GM18505 (cell line): ENCODE measurements at regions not wholly inside any gene's neighbourhood (a gene's known extent, or its start where the extent isn't known, plus 50 kb on each side); places are given as distances from the start of the nearest gene placed in this dataset.

Experiments
- ATAC-seq: cut with Tn5 transposase; IDR thresholded peaks from one replicate; pipeline ENCODE4 v1.9.1; 2021; ENCODE audit not compliant: unreplicated experiment
- POLR2A ChIP-seq: IDR thresholded peaks from 4 replicates; pipeline ENCODE4 v1.6.1; 2011; ENCODE audit warnings: borderline replicate concordance; ENCODE audit not compliant: insufficient read depth, insufficient read length; ENCODE audit errors: extremely low read depth

DNA sequence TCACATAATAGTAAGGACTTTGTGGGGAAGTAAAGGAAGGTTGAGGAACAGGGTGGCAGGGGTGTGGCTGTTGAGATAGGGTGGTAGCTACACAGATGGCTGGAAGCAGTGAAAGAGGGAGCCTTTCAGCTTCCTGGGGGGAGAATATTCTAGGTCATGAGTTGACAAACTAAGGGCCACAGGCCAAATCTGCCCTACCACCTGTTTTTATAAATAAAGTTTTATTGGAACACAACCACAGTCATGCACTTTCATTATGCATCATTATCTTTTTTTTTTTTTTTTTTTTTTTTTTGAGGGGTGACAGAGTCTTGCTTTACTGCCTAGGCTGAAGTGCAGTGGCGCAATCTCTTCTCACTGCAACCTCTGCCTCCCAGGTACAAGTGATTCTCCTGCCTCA lies 243.1 kb downstream of the NFATC2 start:
- no peak for TF ChIP-seq POLR2A
- no peak for ATAC-seq

- no peak for TF ChIP-seq POLR2A
- no peak for ATAC-seq
Observed at GRCh38 chr20:51298141-51298749, 244.3 kb downstream of the NFATC2 start.

DNA sequence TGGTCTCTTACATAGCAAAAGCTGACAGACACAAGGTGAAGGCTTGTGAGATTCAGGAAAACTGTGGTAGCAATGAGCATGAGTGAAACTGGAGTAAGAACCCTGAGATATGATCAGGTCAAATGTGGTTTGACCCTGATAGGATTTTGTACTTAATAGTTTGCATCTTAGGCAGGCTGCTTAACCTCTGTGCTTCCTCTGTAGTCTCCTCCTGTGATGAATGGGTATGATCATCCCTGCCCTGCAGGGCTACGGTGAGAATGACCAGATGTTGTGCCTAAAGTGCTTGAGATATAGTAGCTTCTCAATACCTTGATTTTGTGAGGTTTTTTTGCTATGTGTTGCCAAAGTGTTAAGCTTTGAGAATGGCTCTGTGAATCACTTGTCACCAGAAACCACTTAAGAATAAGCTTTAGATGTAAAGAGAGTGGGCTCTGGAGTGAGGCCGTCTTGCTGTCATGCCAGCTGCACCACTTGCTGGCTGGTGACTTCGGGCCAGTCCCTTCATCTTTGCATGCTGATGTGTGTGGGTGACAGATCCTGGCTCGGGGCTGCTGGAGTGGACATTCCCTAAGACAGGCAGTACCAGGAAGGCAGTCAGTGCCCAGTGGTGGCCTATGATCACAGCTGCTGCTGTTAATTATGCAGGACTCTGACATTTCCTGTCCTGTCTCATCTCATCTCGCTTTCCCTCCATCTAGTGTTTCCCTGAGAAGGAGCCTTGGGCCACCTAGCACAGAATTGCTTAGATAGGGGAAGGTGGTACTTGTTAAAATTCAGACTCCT lies 254.7 kb downstream of the NFATC2 start:
- TF ChIP-seq POLR2A, result no peak
- no peak for ATAC-seq

DNA sequence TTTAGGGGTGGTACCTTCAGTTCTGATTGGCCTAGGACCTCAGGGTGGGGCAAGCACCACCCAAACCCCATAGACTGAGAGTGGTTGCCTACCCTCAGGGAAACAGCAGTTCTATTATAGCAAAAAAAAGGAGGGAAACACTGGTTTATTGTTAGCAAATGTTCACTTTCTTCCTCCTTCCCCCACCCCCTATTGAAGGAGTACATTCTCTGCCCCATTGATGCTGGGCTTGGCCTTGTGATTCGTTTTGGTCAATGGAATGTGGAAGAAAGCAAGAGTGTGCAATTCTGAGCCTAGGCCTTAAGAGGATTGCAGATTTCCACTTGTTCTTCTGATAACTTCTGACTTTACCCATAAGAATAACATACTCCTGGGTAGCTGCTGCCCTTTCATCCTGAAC lies 255.8 kb downstream of the NFATC2 start:
- TF ChIP-seq POLR2A, result no peak
- ATAC-seq, result no peak

GRCh38 chr20:51285684-51286083 lies 256.8 kb downstream of the NFATC2 start:
- no peak for ATAC-seq
- no peak for TF ChIP-seq POLR2A

DNA sequence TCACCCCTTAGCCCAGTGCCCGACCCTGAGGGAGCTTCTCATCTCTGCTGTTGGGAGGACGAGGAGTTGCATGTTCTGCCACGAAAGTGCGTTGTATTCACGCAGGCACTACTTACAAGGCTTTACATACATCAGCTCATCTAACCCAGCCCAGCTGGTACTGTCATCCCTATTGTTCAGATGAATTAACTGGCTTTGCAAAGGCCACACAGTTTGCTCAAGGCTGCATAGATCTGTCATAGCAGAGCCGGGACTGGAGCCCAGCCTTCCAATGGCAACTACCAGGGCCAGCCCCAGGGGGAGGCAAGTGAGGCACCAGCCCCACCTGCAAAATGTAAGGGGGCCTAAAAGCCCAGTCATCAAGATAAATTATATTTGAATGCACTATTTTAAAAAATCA lies 257.6 kb downstream of the NFATC2 start:
- ATAC-seq, result no peak
- TF ChIP-seq POLR2A, result no peak

- no peak for ATAC-seq
- TF ChIP-seq POLR2A, result no peak
Observed at GRCh38 chr20:51284176-51284575, 258.3 kb downstream of the NFATC2 start.

GRCh38 chr20:51281521-51281920 lies 258.6 kb upstream of the KCNG1 start:
- ATAC-seq, result no peak
- TF ChIP-seq POLR2A, result no peak

DNA sequence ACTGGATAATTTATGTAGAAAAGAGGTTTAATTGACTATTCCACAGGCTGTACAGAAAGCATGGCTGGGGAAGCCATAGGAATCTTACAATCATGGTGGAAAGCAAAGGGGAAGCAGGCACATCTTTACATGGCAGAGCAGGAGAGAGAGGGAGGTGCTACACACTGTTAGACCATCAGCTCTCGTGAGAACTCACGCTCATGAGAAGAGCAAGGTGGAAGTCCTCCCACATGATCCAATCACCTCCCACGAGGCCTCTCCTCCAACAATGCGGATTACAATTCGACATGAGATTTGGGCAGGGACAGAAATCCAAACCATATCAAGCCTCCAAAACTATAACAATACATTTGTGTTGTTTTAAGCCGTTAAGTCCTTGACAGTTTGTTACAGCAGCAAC lies 257.1 kb upstream of the KCNG1 start:
- TF ChIP-seq POLR2A, result no peak
- no peak for ATAC-seq

GRCh38 chr20:51277961-51278360 lies 255.1 kb upstream of the KCNG1 start:
- no peak for TF ChIP-seq POLR2A
- ATAC-seq, result no peak

DNA sequence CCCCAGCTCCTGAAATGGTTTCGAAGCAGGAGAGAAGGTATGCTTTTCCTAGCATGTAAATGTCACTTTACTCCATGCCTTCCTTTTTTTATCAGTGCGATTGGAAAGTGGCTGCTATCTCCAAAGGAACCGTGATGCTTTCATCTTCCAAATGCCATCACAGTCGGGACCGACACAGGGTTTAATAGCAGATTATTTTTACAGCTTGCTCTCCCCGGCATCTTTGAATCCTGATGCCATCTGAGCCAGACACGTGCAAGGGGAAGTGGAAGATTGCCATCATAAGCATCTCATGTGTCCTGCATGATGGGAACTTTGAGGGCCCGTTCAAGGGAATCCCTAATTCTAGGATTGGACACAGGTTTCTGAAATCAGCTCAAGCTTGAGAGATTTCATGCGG lies 253.4 kb upstream of the KCNG1 start:
- no peak for ATAC-seq
- no peak for TF ChIP-seq POLR2A

GRCh38 chr20:51275826-51276225 lies 252.9 kb upstream of the KCNG1 start:
- ATAC-seq, result no peak
- TF ChIP-seq POLR2A, result no peak

DNA sequence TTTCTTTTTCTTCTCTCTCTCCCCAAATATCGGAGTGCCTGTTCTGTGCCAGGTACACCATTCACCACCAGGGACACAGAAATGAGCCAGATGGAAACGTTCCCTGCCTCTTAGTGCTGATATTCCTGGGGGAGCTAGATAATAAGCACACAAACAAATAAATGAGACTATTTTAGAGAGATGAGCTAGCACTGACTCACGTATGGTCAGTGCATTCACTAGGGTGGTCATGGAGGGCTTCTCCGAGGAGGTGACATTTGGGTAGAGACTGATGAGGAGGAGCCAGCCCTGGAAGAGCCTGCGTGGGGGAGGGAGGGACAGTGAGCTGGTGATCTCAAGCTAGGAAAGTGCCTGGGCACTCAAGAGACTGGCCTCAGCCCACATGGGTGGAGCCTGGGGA lies 252.3 kb upstream of the KCNG1 start:
- TF ChIP-seq POLR2A, result no peak

DNA sequence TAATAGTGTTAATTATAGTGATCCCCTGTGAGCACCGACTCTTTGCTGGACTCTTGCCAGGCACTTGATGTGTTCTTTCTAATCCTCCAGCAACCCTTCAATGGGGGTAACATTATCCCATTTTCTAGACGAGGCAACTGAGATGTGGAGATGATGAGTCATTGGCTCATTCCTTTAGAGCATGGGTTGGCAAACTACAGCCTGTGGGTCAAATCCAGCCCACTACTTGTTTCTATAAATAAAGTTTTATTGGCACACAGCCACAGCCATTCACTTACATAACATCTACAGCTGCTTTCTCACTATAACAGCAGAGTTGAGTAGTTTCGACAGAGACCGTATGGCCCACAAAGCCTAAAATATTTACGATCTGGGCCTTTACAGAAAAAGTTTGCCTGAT lies 249.5 kb upstream of the KCNG1 start:
- ATAC-seq, result no peak
- TF ChIP-seq POLR2A, result no peak

More for the DNA sequence above, 252.3 kb upstream of the KCNG1 start:
- no peak for ATAC-seq
